Stimulated activated CD8-positive, alpha-beta memory T cell treated with anti-CD3 and anti-CD28 coated beads, Interleukin-7, amount 100 ng/mL, for 4 hours (primary cell): ENCODE measurements at regions not wholly inside any gene's neighbourhood (a gene's known extent, or its start where the extent isn't known, plus 50 kb on each side); places are given as distances from the start of the nearest gene placed in this dataset.
"Not testable (repeated sequence)": the region's sequence is repeated elsewhere in the genome, so short reads cannot be mapped to it uniquely, and the experiment has no call there.

Experiments used
- DNase-seq, 2 donors: peaks; one replicate each; pipeline ENCODE4 v3.0.0-alpha.2; 2020; ENCODE audit warnings: low read depth in 2 of 2

GRCh38 chr16:26391833-26392232 is 674.9 kb upstream of the C16orf82 start:
- no peak for DNase-seq

DNA sequence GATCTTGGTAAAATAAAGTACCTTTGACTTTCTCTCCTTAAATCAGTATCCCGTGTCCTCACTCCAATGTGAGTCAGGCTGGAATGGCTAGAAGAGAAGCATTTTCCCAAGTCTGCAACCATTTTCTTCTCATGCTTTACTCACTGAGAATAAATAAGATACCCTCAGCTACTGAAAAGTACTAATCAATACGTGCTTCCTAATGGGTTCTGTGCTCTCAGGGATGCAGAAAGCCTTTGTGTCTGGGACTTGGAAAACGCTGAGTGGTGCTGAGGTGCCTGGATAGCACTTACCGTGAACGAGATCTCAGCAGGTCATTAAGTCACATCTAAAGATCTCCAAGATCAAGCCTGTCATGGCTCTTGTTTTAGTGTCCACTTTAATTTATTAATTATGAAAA is 672.3 kb upstream of the C16orf82 start:
- DNase-seq = no peak

- no peak for DNase-seq
These were observed 671.0 kb upstream of the C16orf82 start for GRCh38 chr16:26395700-26396099.

DNA sequence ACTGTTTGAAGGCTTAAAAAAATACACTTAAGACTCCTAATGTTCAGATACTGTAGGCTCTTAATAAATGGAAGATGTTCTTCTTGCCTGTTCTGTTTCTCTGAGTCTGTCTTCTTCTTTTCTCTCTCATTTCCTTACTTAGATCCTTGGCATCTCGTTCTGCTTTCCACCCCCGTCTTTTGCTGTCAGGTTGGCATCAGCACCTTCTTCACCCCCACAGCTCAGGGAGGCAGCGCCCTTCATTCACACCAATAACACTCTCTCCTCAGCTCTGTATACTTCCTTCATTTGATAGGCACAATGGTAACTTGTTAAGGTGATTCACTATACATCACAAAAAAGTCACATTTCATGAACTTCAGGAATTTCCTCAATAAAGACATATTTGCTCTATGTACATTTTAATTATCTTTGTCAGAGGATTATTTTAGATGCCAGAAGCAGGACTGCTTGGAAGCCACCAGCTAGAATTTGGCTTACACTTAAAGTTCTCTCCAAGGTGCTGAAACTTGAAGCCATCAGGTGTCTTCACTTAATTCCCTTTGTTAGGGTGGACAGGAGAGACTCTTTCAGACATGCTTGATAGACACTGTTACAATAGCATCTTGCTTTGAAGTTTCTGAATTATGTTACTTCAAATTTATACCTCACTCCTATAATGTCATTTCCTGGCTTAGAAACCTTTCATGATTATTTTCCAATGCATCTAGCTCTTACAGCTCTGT is 670.1 kb upstream of the C16orf82 start:
- DNase-seq = no peak

DNA sequence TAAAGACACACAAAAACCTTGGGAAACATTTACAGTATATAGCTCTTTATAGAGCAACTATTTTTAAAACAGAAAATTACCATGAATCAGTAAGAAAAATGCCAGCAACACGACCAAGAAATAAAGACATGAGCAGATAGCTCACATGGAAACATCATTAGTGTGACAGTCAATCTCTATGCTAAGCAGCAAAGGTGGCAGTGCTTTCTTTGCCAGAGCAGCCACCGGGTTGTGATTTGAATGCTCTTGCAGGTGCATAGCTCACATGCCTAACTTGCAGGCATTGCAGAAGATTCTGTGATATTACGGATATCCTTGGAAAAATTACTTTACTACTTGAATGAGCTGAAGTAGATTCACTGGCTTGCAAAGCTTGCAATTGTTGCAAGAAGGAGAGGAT is 652.9 kb upstream of the C16orf82 start:
- no peak for DNase-seq

DNA sequence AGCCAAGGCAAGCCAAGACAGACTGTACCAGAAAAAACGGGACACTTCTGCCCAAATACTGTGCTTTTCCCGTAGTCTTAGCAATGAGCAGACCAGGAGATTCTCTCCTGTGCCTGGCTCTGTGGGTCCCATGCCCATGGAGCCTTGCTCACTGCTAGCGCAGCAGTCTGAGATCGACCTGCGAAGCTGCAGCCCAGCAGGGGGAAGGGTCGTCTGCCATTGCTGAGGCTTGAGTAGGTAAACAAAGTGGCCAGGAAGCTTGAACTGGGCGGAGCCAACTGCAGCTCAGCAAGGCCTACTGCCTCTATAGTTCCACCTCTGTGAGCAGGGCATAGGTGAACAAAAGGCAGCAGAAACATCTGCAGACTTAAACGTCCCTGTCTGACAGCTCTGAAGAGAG is 647.3 kb upstream of the C16orf82 start:
- not testable (repeated sequence) for DNase-seq

DNA sequence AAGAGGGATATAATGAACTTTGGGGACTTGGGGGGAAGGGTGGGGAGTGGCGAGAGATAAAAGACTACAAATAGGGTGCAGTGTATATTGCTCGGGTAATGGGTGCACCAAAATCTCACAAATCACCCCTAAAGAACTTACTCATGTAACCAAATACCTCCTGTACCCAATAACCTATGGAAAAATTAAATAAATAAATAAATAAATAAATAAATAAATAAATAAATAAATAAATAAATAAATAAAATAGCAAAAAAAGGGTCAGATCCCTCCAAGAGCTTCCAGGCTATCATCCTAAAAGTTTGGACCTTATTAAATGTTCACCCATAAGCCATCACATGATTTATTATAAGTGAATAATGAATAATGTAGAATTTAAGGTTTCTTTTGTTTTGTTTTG is 636.1 kb upstream of the C16orf82 start:
- DNase-seq = no peak

DNA sequence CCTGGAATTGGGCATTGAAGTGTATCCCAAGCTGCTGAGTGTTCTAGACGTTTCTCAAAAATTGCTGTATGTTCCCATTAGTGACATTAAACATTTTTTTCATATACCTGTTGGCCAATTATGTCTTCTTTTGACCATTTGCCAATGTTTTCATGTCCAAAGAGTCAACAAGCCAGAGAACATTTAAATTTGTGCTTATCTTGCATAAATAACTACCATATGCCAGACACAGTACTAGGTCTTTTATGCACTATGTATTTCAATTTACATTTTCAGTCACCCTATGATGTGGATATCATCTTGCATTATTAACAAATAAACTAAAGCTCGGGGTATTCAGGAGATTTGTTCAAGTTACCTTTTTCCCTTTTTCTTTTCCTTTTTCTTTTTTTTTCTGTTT is 632.9 kb upstream of the C16orf82 start:
- DNase-seq = no peak

- no peak for DNase-seq
These were observed 625.5 kb upstream of the C16orf82 start for GRCh38 chr16:26441178-26441577.

GRCh38 chr16:26442321-26442720 is 624.4 kb upstream of the C16orf82 start:
- DNase-seq = no peak

DNA sequence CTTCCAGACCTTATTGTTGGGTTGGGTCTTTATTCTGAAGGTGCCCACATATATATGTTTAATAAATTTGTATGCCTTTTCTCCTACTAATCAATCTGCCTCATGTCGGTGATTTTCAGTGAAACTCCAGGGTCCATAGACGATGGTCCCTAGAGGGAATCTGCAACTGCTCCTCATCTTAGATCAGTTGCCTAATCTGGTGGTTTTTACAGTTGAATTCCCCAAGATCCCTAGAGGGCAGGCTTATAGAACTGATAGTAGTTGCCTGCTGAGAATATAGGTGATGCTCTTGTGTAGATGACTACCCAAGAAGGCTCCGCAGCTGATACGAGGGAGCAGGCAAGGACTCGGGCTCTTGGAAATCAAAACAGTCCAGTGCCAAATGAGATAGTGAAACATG is 619.2 kb upstream of the C16orf82 start:
- no peak for DNase-seq

DNA sequence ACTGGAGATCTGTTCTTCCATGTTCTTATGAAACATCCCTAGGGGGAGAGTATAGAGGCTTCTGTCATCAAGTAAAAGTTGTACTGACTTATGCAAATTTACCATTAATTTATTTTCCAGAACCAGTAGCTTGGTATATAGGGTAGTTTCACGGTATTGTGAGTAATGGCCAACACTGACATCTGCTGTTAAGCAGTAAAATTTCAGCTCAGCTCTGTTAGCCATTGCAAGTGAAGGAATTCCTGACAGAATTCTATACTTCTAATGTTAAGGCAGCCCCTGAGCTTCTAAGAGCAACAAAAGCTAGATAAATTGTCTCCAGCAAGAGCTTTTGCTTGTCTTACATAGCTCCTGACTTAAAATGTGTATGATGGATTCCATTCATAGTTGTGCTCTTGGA is 613.5 kb upstream of the C16orf82 start:
- DNase-seq = no peak

DNA sequence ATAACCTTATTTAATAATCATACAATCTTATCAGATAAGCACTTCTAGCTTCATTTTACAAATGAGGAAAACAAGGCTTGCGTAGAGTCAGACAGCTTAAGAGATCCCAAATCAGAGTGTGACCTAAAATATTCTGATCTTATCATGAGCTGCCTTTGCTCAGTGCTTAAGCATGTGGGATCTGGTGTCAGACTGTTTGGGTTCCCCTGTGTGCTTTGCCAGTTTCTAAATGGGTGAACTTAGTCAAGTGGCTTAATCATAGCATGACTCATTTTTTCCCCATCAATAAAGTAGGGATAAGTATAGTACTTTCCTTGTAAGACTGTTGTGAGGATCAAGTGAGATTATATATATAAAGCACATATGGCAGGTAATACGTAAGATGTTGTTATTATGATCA is 612.6 kb upstream of the C16orf82 start:
- DNase-seq = no peak

GRCh38 chr16:26456074-26456473 is 610.7 kb upstream of the C16orf82 start:
- no peak for DNase-seq

DNA sequence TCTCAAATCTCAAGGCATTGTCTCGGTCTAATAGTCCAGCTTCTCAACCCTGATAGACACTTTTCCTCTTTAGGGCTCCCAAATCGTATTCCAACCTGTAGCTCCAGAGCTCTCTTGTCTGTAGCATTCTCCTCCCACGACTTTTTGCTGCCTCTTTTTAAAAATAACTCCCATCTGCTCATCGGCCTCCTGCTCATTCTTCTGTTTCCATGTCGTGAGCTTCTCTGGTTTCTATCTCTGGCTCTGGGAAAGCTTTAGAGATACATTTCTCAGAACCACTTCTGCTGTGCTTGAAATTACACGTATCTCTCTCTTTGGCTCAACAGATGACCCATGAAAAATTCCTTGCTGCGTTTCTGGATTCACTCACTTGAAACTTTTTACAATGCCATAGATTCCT is 609.6 kb upstream of the C16orf82 start:
- DNase-seq = no peak

DNA sequence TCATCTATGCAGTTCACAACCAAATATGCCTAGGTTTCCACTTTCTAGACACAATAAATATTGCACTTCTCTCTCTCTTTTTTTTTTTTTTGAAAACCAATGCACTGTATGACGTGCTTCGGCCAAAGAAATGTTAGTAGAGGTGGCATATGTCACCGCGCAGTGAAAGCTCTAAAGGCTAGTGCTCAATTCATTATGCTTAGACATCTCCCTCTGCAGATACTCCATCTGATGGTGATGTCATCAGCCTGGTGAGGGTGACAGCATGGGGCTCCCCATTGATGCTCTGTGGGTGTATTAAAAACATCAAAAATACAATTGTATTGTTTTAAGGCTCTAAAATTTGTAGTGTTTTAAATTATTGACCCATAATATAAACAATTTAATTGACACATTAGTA is 608.8 kb upstream of the C16orf82 start:
- no peak for DNase-seq

GRCh38 chr16:26464576-26465266 is 602.0 kb upstream of the C16orf82 start:
- DNase-seq = no peak

- DNase-seq = not testable (repeated sequence)
These were observed 592.3 kb upstream of the C16orf82 start for GRCh38 chr16:26474405-26474804.

DNA sequence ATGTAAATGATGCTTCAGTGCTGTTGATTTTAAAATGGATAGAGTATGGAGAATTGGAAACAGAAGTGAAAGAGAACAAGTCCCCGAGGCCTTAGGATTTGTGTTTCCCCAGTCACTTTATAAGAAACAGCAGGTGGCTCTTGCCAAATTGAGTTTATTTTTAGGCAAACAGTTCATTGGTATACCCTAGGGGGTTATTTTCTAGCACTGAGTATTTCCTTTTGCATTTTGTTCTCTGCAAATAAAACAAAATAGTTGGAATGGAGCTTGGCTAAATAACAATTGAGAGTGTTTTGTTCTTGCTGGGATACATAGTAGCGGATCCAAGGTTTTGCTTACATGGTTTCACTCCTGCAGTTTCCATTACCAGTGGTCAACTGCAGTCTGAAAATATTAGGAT is 591.1 kb upstream of the C16orf82 start:
- no peak for DNase-seq

DNA sequence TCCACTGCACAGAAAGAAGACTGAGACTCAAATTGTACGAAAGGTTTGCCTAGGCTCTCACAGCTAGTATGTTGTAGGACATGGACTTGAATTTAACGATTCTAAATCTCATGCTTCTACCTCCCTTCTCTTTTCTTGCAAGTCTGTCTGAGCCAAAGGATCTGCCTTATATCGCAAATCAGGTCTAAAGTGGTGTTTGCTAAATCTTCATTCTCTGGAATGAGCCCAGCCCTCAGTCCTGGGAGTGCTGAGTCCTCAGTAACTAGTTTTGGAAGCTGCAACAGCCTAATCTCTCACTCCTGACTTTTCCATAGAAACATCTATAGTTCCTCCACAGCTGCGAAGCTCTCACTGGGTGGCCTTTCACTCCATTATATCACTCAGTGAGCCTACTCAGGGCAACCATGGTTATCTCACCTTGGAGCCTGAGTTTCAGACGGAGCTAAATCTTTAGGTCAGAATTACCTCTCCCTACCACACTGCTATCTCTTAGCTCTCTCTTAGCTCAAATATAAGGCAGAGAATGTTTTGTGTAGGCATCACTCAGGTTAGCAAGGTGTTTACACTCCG is 575.5 kb upstream of the C16orf82 start:
- DNase-seq = no peak

GRCh38 chr16:26491962-26492361 is 574.8 kb upstream of the C16orf82 start:
- DNase-seq = no peak

DNA sequence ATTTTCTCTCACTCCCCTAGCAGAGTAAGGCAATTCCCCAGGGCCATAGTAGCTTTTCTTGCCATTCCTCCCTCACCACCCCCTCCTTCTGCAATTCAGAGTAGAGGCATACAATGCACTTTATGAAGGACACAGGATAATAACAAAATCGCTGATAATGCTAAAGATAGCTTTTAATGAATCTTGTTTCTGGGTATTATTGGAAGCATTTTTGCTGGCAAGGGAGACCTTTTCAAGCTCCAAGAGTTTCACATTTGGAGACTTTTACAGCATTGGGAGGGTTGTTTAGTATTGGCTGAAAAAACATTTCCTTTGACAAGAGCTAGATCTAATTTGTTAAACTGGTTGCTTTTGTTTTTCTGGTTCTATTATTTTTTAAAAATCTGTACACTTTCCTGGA is 573.0 kb upstream of the C16orf82 start:
- DNase-seq = no peak

GRCh38 chr16:26497896-26498295 is 568.8 kb upstream of the C16orf82 start:
- DNase-seq = no peak
